Psoas muscle (tissue), 7 donors: ENCODE measurements at regions not wholly inside any gene's neighbourhood (a gene's known extent, or its start where the extent isn't known, plus 50 kb on each side); places are given as distances from the start of the nearest gene placed in this dataset.

ENCODE experiments used
- ATAC-seq, 4 donors: fragments of 200-7000 bp; cut with Tn5 transposase; one replicate each; pipeline ENCODE4 v1.9.1; 2020; ENCODE audit warnings: moderate library complexity in 3 of 4, mild to moderate bottlenecking in 2 of 4
- DNase-seq, 2 donors: peaks; one replicate each; pipeline ENCODE4 v3.0.0-alpha.2; 2020
- H3K27ac ChIP-seq: fragments of 200-600 bp; one replicate; pipeline ENCODE4 v1.8.0; 2022
- H3K27me3 ChIP-seq, 3 donors: fragments of 200-600 bp in 1 of 3; one replicate each; pipeline versions ENCODE4 v1.6.1 to v1.8.0; 2013 to 2022; ENCODE audit warnings: low read length in 2 of 3, mild to moderate bottlenecking in 2 of 3, moderate library complexity in 1 of 3; ENCODE audit not compliant: insufficient read depth in 3 of 3
- H3K36me3 ChIP-seq, 2 donors: fragments of 200-600 bp in 1 of 2; one replicate each; pipeline versions ENCODE4 v1.6.1 to v1.8.0; 2013 to 2022; ENCODE audit warnings: low read depth in 1 of 2, mild to moderate bottlenecking in 1 of 2, moderate library complexity in 1 of 2; ENCODE audit not compliant: insufficient read depth in 1 of 2
- H3K4me1 ChIP-seq: fragments of 200-600 bp; one replicate; pipeline ENCODE4 v1.8.0; 2022
- H3K4me3 ChIP-seq: fragments of 200-600 bp; one replicate; pipeline ENCODE4 v1.8.0; 2022; ENCODE audit warnings: mild to moderate bottlenecking
- H3K9me3 ChIP-seq: fragments of 200-600 bp; one replicate; pipeline ENCODE4 v1.8.0; 2022
- WGBS, 3 donors: extraction: QIAGEN DNeasy Blood & Tissue Kit; methylation state at CpG; one replicate each; pipeline versions ENCODE4 v1.1.6 to v1.1.7; 2013; 5-methylcytosine and 5-hydroxymethylcytosine counted together
- intact Hi-C, 2 donors: fragments of 100-400 bp; cut with DNase I; formaldehyde crosslinking; loops; one replicate each; pipeline versions ENCODE4 v1.11.0 to v1.14.2; 2022
- TF ChIP-seq, protein P1 (sequence below): fragments of 200-600 bp; IDR thresholded peaks from one replicate; pipeline ENCODE4 v1.8.0; 2022; ENCODE audit warnings: antibody characterized with exemption
- donor health status: healthy with polysubstance abuse.
- donor health status: DM: no; HTN: no; CAD: no; lungs with moderate emphysema.
- donor health status: Bipolar disorder and iron deficiency.
- donor health status: healthy.
- donor health status: DM: yes; HTN: yes; CAD: no.
- donor health status: DM: no; HTN: no; CAD: no.
- donor health status: DM: yes; HTN: yes; CAD: no.

DNA sequence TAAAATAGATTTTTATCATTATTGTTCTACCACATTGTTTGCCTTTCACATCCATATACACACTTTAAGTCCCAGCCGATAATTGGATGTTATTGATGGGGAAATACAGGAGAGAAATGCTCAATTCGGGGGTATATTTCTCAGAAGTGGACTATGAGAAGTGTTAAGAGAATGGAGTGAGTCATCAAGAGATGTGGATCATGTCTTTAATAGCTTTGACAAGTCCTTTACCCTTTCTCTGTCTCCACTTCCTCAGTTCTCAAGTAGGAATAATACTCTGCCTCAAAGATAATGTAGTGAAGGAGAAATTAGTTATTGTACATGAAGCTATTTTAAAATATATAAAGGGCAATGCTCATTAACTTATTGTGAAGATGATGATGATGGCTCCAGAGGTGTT lies 1017.6 kb upstream of the PIK3C3 start:
- TF ChIP-seq, protein P1, sequence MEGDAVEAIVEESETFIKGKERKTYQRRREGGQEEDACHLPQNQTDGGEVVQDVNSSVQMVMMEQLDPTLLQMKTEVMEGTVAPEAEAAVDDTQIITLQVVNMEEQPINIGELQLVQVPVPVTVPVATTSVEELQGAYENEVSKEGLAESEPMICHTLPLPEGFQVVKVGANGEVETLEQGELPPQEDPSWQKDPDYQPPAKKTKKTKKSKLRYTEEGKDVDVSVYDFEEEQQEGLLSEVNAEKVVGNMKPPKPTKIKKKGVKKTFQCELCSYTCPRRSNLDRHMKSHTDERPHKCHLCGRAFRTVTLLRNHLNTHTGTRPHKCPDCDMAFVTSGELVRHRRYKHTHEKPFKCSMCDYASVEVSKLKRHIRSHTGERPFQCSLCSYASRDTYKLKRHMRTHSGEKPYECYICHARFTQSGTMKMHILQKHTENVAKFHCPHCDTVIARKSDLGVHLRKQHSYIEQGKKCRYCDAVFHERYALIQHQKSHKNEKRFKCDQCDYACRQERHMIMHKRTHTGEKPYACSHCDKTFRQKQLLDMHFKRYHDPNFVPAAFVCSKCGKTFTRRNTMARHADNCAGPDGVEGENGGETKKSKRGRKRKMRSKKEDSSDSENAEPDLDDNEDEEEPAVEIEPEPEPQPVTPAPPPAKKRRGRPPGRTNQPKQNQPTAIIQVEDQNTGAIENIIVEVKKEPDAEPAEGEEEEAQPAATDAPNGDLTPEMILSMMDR = no peak
- DNase-seq (no peak), ATAC-seq (no peak)
- Histone ChIP-seq H3K4me3 (no peak overlapping the region), H3K36me3 (no peaks in the 10 kb centered on the region), H3K4me1 (no peaks in the 10 kb centered on the region), H3K9me3 (no peaks in the 10 kb centered on the region), H3K27me3 (no peaks in the 10 kb centered on the region), H3K27ac (no peak overlapping the region)
- intact Hi-C loops = loop anchor here in 1 of 2 donors (5.0 kb wide), 1 partner anchor 455 kb away; no protein-coding TSS in a partner anchor
- 87 to 88% (median 88%) methylated on average over 2 of the region's 2 CpGs for WGBS, 3 donors

- Histone ChIP-seq H3K27me3 (peaks cover 0 to 2% (median 0%) of the 10 kb centered on the region in 3 donors), H3K27ac (no peak overlapping the region), H3K36me3 (no peaks in the 10 kb centered on the region), H3K9me3 (no peaks in the 10 kb centered on the region), H3K4me1 (no peaks in the 10 kb centered on the region), H3K4me3 (no peak overlapping the region)
- TF ChIP-seq, protein P1 = no peak
- DNase-seq = no peak
- WGBS, 3 donors = 13 to 42% (median 21%) methylated on average over 1 of the region's 1 CpG
- ATAC-seq = no peak
- intact Hi-C loops = loop anchor here in 1 of 2 donors (5.0 kb wide), 1 partner anchor 457 kb away; no protein-coding TSS in a partner anchor
These were observed 1019.6 kb upstream of the PIK3C3 start for GRCh38 chr18:40935423-40935822.

GRCh38 chr18:40932862-40933261 lies 1022.2 kb upstream of the PIK3C3 start:
- WGBS, 3 donors = 68 to 96% (median 81%) methylated on average over 2 of the region's 2 CpGs
- DNase-seq (no peak), ATAC-seq (no peak)
- TF ChIP-seq, protein P1 = no peak
- peaks cover 0 to 2% (median 0%) of the 10 kb centered on the region in 3 donors for H3K27me3 ChIP-seq
- no peaks in the 10 kb centered on the region for H3K4me1 ChIP-seq
- intact Hi-C loops = no loop called here
- no peak overlapping the region for H3K27ac ChIP-seq
- H3K9me3 ChIP-seq = no peaks in the 10 kb centered on the region
- H3K36me3 ChIP-seq = no peaks in the 10 kb centered on the region
- no peak overlapping the region for H3K4me3 ChIP-seq

GRCh38 chr18:40930211-40930882 lies 1024.7 kb upstream of the PIK3C3 start:
- no peaks in the 10 kb centered on the region for H3K4me1 ChIP-seq
- TF ChIP-seq, protein P1 = no peak
- no peaks in the 10 kb centered on the region for H3K36me3 ChIP-seq
- H3K4me3 ChIP-seq = no peak overlapping the region
- intact Hi-C loops = no loop called here
- no peak for ATAC-seq
- H3K27me3 ChIP-seq = peaks cover 0 to 2% (median 0%) of the 10 kb centered on the region in 3 donors
- DNase-seq = no peak
- no peak overlapping the region for H3K27ac ChIP-seq
- 59 to 64% (median 63%) methylated on average over 5 of the region's 5 CpGs for WGBS, 3 donors
- H3K9me3 ChIP-seq = no peaks in the 10 kb centered on the region

- Histone ChIP-seq H3K36me3 (no peaks in the 10 kb centered on the region), H3K27me3 (peaks cover 0 to 2% (median 0%) of the 10 kb centered on the region in 3 donors), H3K27ac (no peak overlapping the region), H3K4me3 (no peak overlapping the region), H3K9me3 (no peaks in the 10 kb centered on the region), H3K4me1 (no peaks in the 10 kb centered on the region)
- ATAC-seq = no peak
- no peak for DNase-seq
- 82 to 88% (median 86%) methylated on average over 7 of the region's 7 CpGs for WGBS, 3 donors
- intact Hi-C loops = no loop called here
- TF ChIP-seq, protein P1 = no peak
These were observed 1025.6 kb upstream of the PIK3C3 start for GRCh38 chr18:40929399-40929798.
